IPS DF 4.7 (cell line): ENCODE measurements at regions not wholly inside any gene's neighbourhood (a gene's known extent, or its start where the extent isn't known, plus 50 kb on each side); places are given as distances from the start of the nearest gene placed in this dataset.
A peak's percentile ranks its signal among the peaks of the same experiment; 100 is the strongest.

ENCODE experiments used
- DNase-seq: peaks from one replicate; pipeline ENCODE4 v3.0.0-alpha.2; 2013; ENCODE audit warnings: low spot score; ENCODE audit errors: extremely low read depth

DNA sequence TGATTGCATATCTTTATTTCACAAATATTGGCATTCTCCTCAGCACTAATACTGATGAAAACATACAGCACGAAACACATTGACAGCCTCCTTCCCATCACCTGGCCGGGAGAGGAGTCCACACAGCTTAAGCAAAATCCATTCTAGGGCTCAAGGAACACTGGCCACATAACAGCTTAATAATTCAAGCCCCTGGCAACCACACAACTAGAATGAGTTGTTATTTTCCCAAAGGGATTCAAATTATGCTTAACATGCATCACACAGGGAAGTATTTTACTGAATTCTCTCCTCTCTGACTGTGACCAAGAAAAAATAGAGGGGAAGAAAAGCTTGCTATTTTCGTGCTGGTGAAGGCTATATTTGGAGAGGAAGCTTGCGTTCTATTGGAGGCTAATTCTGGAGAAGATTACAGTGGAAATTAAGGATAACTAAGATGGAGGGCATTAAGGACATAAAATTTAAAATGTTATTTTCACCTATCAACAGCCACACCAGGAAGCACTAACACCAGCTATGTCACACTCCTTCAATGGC is 198.5 kb downstream of the ADGRG6 start:
- DNase-seq: no peak

DNA sequence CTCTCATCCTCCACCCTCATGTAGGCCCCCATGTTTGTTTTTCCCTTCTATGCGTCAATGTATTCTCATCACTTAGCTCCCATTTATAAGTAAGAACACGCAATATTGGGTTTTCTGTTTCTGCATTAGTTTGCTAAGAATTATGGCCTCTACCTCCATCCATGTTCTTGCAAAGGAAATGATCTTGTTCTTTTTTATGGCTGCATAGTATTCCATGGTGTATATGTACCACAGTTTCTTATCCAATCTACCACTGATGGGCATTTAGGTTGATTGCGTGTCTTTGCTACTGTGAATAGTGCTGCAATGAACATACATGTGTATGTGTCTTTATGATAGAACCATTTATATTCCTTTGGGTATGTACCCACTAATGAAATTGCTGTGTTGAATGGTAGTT is 200.0 kb downstream of the ADGRG6 start:
- DNase-seq: no peak

DNA sequence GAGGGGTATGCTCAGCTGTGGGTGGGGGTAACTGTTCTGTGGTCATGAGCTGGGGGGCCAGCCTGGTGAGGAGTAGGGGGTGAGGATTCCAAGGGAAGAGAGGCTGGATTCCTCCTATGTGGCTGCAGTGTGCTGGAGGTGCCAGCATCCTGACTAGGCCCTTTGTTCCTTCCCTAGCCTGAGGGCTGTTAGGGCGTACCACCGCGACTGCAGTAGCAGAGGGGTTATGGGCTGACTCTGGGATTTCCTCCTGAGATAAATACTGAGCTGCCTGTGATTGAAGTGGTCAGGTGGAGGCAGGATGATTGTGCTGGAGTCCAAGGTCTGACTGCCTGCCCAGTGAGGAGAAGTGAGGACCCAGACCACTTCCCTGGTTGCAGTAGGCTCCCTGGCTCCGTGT is 205.3 kb downstream of the ADGRG6 start:
- no peak for DNase-seq

DNA sequence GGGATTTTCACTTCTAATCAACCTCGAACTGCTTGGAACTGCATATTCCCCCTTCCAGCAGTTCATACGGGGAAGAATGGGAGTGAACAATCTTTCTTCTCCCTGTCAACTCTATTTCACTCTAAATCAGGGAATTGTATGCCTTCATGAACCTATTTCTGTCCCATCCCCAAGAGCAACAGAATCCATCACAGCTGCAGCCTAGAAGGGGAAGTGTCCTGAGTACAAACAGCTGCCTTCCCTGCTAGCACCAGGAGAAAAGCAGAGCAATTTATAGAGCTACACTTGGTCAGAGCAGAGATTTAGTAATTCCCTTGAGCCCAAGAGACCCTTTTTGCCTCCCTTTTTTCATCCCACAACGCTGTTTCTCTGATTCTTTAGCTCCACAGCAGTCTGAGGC is 208.4 kb downstream of the ADGRG6 start:
- DNase-seq: no peak

DNA sequence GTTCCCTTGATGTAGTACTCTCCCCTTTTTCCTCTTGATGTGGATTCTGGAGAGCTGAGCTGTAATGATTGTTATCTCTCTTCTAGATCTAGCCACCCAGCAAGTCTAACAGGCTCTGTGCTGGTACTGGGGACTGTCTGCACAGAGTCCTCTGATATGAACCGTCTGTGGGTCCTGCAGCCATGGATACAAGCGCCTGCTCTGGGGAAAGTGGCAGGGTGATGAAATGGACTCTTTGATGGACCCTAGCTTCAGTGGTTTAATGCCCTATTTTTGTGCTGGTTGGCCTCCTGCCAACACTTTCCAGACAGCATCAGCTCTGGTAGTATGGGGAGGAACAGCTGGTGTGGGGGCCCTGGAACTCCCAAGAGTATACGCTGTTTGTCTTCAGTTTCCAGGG is 216.3 kb downstream of the ADGRG6 start:
- no peak for DNase-seq

DNA sequence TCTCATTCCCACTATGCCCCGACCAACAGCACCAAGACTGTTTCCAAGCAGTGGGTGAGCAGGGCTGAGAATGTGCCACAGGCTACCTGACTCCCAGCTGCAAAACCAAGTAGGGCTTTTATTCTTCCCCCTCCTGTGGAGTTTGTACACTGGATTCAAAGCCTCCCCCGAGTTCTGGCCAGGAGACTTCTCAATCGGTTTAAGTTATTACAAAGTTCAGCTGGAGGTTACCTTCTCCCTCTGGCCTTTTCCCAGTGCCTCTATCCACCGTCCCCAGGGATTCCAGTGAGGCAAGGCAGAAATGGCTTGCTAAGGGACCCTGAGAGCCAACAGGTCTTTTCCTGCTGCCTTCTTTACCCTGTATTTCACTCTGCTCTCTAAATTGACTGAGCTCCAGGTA is 217.0 kb downstream of the ADGRG6 start:
- DNase-seq: no peak

DNA sequence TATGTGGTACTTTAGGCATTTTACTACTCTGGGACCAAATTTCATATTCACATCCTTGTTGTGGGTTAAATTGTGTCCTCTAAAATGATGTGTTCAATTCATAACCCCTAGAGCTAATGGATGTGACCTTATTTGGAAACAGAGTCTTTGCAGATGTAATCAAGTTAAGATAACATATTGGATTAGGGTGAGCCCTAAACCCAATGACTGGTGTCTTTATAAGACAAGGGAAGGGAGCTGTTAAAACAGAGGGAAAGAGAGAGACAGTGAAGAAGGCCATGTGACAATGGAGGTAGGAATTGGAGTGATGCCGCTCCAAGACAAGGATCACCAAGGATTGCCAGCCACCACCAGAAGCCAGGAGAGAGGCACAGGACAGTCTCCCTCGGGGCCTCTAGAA is 220.0 kb downstream of the ADGRG6 start:
- DNase-seq: no peak

DNA sequence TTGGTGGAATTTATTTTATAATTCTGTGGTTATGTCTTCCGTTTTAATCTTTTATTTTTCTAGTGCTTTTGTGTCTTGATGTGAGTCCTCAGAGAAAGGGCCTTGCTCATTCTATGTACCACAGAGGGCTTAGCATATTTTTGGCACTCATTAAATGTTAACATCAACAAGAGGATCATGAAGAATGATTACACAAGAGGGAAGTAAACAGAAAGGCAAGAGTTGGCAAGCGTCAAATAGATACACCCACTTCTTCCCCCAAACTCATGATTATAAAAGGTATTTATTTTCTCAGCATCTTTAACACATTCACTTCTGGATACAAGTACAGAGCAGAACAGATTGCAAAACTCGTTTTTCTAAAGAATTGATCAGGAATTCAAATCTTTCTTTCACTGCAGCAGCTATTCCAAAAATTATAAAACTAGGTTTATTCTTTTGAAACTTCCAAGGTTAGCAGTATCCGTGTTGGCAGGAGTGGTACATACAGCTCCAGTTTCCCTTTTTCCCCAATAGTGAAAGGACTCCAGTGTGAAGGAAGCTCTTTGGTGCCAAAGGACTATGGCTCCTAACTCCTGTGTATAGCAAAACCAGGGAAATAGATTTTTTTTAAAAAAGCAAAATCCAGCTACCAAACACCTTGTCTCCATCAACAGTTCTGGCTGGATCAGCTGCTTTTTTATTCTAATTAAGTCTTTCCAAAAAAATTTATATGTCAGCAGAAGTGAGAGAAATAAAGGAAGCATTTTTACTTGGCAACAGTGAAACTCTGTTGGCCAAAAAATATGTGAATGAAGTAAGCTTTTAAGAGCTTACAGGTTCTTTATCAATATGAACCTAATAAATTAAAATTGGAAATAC is 221.9 kb downstream of the ADGRG6 start:
- DNase-seq: no peak

DNA sequence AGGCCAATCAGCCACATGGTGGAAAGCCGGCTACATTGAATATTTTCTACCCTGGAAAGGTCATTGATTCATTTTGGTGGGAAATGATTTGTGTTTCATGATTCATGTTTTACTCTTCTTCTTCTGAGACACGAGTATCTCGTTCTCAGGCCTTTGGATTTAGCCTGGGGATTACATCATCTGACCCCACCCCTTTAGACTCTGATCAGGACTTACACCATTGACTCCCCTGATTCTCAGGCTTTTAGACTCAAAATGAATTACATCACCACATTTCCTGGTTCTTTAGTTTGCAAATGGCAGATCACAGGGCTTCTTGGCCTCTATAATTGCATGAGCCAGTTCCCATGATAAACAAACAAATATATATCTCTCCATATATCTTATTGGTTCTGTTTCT is 228.8 kb downstream of the ADGRG6 start:
- DNase-seq: no peak

DNA sequence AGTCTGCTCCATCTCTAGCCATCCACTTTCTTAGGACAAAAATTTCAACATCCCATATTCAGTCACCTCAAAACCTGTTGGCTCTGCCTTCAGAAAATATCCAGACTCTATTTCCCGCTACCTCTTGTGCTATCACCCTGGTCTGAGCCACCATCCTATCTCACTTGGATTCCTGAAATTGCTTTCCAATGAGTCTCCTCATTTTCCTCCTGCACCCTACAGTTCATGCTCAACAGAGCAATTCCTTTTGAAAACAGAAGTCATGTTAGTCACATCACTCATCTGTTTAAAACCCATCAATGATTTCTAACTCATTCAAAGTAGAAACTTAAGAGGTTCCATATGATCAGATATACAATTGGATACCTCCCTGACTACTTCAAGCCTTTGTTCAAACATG is 229.9 kb downstream of the ADGRG6 start:
- DNase-seq: no peak

DNA sequence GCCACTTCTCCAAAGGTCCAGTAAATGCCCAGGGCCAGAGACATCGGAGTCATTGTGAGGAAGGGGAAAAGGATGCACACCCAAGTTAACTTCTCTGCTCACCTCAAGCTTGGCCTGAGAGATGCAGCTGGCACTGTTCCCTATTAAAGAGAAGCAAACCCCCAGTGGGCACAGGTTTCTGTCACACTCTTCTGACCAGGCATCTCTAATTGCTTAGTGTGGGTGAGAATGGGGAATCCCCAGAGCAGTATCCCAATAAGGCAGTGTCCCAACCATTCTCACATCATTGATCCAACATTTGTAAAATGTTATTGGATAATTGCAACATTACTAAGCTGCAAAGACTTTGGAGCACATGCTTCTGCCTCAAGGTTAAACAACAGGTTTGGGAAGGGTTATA is 232.3 kb downstream of the ADGRG6 start:
- no peak for DNase-seq

DNA sequence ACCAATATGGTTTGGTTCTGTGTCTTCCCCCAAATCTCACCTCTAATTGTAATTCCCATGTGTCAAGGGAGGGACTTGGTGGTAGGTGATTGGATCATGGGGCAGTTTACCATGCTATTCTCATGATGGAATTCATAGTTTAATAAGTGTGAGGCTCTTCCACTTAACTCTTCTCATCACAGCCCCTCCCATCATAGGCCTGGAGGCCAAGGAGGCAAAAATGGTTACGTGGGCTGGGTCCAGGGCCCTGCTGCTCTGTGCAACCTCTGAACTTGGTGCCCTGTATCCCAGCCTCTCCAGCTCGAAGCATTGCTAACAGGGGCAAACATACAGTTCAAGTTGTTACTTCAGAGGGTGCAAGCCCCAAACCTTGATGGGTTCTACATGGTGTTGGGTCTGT is 232.7 kb downstream of the ADGRG6 start:
- DNase-seq: no peak

DNA sequence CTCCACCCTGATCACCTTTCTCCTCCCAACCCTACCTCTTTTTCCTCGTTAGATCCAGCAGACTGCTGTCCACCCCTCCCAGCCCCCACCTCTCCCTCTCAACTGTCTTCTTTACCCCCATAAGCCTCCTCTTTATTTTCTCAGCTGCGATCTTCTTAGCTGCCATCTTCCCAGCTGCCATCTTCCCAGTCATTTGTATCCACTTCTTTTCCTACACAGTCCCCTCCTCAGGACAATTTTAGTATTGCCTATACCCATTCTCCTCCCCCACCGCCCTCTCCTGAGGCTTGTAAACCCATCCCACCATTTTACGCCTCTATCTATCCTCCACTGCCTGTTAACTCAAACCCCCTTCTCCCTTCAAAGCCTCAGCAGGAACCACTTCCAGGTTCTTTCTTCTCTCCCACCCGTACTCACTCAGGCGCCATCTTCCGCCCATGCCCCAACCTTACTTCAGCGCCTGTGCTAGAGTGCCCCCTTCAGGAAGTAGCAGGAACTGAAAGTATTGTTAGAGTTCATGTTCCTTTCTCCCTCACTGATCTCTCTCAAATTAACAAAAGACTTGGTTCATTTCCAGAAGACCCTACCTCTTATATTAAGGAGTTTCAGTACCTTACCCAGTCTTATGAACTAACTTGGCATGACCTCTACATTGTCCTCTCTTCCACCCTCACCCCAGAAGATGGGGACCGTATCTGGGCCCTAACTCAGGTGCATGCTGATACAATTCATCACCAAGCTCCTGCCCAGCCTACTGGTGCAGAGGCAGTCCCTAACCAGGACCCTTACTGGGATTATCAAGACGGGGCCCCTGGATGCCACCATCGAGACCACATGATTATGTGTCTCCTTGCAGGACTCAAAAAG is 236.0 kb downstream of the ADGRG6 start:
- peak; percentile 60 for DNase-seq

DNA sequence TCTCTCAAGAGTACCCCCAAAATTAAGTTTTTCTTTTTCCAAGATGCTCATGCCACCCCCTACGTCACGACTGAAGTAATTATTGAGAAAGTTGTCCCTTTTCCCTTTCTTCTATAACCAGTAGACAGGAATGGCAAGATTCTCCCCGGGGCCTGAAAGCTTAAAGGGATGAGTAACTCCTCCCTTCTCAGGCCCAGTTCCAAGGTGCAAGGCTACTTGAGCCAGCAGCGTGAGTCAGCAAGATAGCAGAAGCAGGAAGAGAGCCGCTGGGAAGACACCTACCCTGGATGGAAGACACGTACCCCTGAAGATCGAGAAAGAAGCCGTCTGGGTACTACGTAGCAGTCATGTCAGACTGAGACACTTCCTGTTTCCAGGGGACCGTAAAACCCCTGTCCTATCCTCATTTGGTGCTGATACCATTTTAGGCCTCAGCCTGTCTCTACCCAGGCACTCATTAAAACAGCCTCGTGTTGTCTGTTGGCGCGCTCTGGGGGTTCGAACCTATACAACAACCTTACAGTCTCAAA is 241.0 kb downstream of the ADGRG6 start:
- no peak for DNase-seq

DNA sequence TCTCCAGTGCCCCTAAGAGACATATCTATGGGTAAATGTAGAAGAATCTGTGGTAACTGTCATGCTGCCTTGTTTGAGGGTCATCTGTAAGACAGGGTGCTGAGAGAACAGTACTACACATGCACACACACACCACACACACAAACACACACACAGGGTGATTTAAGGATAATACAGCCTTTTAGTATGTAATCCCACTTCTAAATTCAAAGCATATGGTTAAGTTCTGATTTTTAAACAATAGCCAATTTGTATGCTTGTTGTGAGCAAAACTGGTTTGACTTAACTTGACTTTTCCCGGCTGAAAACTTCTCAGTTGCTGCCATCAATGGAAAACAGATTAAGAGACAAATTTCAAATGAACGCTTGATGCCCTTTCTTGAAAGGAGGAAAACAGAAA is 241.8 kb downstream of the ADGRG6 start:
- DNase-seq: no peak

DNA sequence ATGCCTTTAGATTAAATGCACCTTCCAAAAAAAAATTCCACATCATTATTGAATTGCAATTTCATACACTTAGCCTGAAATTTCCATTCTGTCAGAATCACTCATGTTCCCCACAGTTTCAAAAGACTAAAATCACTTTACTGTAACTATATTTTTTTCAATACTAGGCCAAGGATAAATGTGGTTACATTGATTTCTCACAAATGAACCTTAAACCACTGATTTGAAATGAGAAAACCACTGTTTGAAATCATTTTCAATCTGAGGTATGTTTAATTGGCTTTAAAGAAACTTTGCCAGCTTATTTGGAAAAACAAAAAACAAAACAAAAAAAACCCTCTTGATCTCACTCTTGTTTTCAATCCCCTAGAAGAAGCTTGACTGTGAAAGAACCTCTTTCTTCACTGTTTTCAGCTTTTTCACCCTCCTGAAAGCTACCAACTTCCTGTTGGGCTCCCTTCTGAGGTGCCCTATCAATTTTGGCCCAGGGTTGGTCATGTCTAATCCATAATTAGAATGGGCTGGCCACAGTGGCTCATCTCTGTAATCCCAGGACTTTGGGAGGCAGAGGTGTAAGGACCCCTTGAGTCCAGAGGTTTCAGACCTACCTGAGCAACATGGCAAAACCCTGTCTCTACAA is 242.5 kb downstream of the ADGRG6 start:
- DNase-seq: no peak

DNA sequence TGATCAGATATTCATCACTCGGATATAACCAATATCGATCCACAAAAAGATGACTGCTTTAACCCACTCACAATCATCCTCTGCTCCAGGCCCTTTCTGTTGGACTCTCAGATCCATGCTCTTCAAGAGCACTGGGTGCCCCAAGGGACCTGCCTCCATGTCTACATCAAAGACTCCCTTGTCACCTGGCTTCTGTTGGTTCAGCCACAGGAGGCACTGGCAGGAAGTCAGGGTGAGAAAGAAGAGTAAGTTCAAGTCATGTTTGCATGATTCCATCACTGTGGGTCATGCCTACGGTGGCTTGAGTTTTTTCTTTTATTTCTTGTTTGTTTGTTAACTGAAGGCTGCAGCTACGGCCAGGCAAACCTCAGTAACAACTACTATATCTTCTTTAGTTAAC is 243.3 kb downstream of the ADGRG6 start:
- no peak for DNase-seq

DNA sequence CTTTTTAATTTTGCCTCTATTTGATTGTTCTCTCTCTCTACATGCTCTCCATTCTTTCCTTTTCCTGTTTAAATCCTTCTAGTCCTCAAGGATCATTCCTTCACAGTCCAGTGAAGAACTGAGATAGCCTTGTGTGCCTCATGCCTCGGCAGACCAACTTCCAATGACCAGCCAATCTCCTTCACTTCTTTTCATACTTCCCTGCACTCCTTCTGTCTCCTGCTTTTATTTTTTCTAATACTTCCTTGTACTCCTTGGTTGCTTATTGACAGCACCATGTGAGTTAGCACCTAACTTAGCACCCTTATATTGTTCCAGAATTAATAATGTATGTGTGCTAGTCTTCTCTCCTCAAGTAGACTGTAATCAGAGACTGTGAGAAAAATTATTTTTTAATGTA is 246.8 kb downstream of the ADGRG6 start:
- DNase-seq: no peak

DNA sequence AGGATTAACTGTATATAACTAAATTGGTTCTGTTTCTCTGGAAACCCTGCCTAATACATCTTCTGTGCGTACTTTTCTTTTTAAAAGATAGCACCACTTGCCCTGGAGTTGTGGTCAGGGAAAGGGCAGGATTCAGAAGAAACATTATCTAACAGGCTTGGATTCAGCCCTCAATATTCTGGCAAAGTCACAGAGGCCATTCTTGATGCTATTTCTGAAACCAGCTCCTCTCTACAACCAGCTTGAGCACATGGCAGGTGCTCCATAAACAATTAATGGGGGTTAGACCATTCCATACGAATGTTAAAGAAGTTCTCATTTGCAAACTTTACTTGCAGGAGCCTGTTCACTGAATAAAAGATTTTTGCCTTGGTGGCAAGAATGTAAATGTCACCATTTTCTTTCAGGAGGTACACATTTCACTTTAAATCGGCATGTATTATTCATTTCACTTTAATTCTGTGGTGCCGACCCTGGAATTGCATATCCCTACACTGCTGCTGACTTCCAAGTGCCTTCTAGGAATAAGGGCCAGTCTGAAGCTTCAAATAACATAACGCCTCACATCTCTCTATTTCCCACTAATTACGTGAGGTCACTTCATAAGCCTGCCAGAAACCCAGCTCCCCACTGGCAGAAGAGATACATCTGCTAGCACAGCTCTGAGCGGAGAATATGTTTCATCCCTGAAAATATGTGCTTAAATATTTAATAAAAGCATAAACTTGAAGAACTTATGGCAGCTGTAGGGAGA is 248.7 kb downstream of the ADGRG6 start:
- DNase-seq: no peak

DNA sequence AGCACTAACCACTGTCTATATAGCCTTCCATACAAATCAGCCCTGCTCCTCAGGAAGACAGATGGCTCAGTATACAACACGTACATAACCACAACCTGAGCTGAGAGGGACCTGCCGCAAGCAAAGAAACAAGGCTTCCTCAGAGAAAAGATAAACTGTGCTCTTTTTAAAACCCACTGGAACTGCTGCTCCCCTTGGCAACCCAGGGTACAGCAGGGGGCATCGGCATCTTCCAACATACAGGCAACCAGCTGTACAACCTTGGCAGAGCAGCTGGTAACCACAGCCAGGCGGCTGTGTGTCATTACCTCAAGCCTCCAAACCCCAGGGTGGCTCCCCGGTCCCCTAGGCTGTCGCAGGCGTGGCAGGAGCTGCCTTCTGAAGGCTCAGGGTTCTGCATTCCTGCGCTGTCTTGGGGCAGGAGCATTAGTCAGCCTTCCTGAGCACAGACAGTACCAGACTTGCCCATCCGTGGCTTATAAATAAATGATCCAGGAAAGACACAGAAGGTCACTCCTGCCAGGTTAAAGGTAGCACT is 249.5 kb downstream of the ADGRG6 start:
- DNase-seq: no peak

DNA sequence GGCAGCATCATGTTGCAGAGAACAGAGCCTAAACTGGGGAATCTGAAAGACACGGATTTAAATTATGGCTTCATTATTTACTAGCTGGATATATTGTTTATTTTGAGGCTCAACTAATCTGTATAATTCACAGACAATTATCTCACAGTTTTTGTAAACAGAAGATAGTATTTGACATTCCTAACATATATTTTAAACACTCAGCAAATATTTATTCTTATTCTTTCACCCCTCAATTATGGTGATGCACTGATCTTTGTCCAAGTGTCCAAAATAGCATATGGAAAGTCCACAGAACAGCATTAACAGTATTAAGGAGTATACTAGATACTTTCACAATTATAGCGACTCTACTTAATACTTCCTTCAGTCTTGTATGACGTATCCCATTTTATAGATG is 257.0 kb downstream of the ADGRG6 start:
- DNase-seq: no peak
